ENCODE measurements at regions not wholly inside any gene's neighbourhood (a gene's known extent, or its start where the extent isn't known, plus 50 kb on each side); places are given as distances from the start of the nearest gene placed in this dataset.

DNA sequence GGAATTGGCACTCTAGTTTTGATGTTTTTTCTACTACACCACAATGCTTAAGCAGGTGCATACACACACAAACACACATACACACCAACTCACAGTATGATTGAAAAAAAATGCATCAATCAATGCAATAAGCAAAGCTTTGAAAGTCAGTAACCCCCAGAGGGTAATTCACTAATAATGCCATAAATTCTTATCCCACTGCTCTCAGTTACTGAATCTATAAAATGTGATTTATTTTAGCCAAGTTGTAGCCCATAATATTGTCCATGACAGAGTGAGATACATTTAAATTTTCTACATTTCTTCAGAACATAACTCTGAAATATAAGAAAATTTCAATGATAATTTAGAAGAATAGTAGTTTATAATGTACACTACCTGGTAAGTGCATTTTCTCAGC, 87.9 kb downstream of the LIG4 start:
- TF ChIP-seq, protein P1, sequence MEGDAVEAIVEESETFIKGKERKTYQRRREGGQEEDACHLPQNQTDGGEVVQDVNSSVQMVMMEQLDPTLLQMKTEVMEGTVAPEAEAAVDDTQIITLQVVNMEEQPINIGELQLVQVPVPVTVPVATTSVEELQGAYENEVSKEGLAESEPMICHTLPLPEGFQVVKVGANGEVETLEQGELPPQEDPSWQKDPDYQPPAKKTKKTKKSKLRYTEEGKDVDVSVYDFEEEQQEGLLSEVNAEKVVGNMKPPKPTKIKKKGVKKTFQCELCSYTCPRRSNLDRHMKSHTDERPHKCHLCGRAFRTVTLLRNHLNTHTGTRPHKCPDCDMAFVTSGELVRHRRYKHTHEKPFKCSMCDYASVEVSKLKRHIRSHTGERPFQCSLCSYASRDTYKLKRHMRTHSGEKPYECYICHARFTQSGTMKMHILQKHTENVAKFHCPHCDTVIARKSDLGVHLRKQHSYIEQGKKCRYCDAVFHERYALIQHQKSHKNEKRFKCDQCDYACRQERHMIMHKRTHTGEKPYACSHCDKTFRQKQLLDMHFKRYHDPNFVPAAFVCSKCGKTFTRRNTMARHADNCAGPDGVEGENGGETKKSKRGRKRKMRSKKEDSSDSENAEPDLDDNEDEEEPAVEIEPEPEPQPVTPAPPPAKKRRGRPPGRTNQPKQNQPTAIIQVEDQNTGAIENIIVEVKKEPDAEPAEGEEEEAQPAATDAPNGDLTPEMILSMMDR (IDR thresholded peaks at IDR 0.05) = no peak
- no peak for TF ChIP-seq POLR2A (IDR thresholded peaks at IDR 0.05; ENCODE audit: low read depth)
